CD4-positive, alpha-beta memory T cell (primary cell): ENCODE measurements at regions not wholly inside any gene's neighbourhood (a gene's known extent, or its start where the extent isn't known, plus 50 kb on each side); places are given as distances from the start of the nearest gene placed in this dataset.

Experiments used
- CTCF ChIA-PET: fragments of 350-600 bp; sonication (Branson Sonifier 250); formaldehyde crosslinking; loops from one replicate; lab custom pipeline; 2021; ENCODE audit warnings: inconsistent platforms; ENCODE audit not compliant: partially characterized antibody; lab: Charles Lee
- POLR2A ChIA-PET: fragments of 350-600 bp; sonication (Branson Sonifier 250); formaldehyde crosslinking; loops from one replicate; lab custom pipeline; 2021; ENCODE audit not compliant: partially characterized antibody; lab: Charles Lee
- DNase-seq, 5 donors: peaks; one replicate each; pipeline versions ENCODE4 v3.0.0 to v3.0.0-alpha.2; 2020 to 2022; ENCODE audit warnings: mixed read lengths in 1 of 5
- H3K27ac ChIP-seq: one replicate; pipeline ENCODE4 v1.7.0; 2013; ENCODE audit warnings: low read depth, low read length
- H3K27me3 ChIP-seq: 2 replicates; pipeline ENCODE4 v1.7.0; 2013; ENCODE audit warnings: mild to moderate bottlenecking, low read length, moderate library complexity; ENCODE audit not compliant: insufficient read depth
- H3K36me3 ChIP-seq: 2 replicates; pipeline ENCODE4 v1.7.0; 2013; ENCODE audit warnings: mild to moderate bottlenecking, low read length, moderate library complexity; ENCODE audit not compliant: insufficient read depth
- H3K4me1 ChIP-seq: 2 replicates; pipeline ENCODE4 v1.7.0; 2013; ENCODE audit warnings: mild to moderate bottlenecking, low read length, moderate library complexity; ENCODE audit not compliant: insufficient read depth
- H3K4me3 ChIP-seq, 2 donors: one replicate each; pipeline ENCODE4 v1.7.0; 2013; ENCODE audit warnings: low read length in 2 of 2, mild to moderate bottlenecking in 1 of 2
- H3K9me3 ChIP-seq, 2 donors: one replicate each; pipeline ENCODE4 v1.7.0; 2013; ENCODE audit warnings: low read length in 2 of 2, control low read depth in 1 of 2; ENCODE audit not compliant: control insufficient read depth in 1 of 2
- H3K27ac Mint-ChIP-seq, 7 donors: one replicate each; pipeline ENCODE4 v1.8.0; 2020 to 2021; ENCODE audit warnings: mixed read lengths in 7 of 7, mild to moderate bottlenecking in 6 of 7, inconsistent platforms in 3 of 7, moderate library complexity in 3 of 7
- H3K27me3 Mint-ChIP-seq, 2 donors: one replicate each; pipeline ENCODE4 v1.8.0; 2020 to 2021; ENCODE audit warnings: mixed read lengths in 2 of 2
- H3K36me3 Mint-ChIP-seq, 2 donors: one replicate each; pipeline ENCODE4 v1.8.0; 2020 to 2021; ENCODE audit warnings: mixed read lengths in 2 of 2, inconsistent platforms in 1 of 2, mild to moderate bottlenecking in 1 of 2
- H3K4me1 Mint-ChIP-seq, 4 donors: one replicate each; pipeline ENCODE4 v1.8.0; 2020 to 2021; ENCODE audit warnings: mixed read lengths in 4 of 4, mild to moderate bottlenecking in 1 of 4
- H3K4me3 Mint-ChIP-seq, 8 donors: one replicate each; pipeline ENCODE4 v1.8.0; 2020 to 2021; ENCODE audit warnings: mixed read lengths in 8 of 8, mild to moderate bottlenecking in 7 of 8, moderate library complexity in 6 of 8, inconsistent platforms in 3 of 8
- H3K9me3 Mint-ChIP-seq, 8 donors: one replicate each; pipeline ENCODE4 v1.8.0; 2020 to 2021; ENCODE audit warnings: mixed read lengths in 8 of 8, mild to moderate bottlenecking in 5 of 8, inconsistent platforms in 3 of 8, moderate library complexity in 1 of 8
- intact Hi-C: fragments of 100-400 bp; cut with micrococcal nuclease; formaldehyde crosslinking; loops from one replicate; pipeline ENCODE4 v1.15.1; 2023

- Histone ChIP-seq H3K4me3 (no peak overlapping the region), H3K4me1 (no peaks in the 10 kb centered on the region), H3K27me3 (no peaks in the 10 kb centered on the region), H3K36me3 (no peaks in the 10 kb centered on the region), H3K9me3 (no peaks in the 10 kb centered on the region), H3K27ac (no peak overlapping the region)
- Mint-ChIP-seq H3K4me3 (no peak overlapping the region), H3K27me3 (peaks cover 1 to 5% of the 10 kb centered on the region in 2 donors), H3K36me3 (no peaks in the 10 kb centered on the region), H3K9me3 (peaks cover 0 to 2% (median 0%) of the 10 kb centered on the region in 8 donors), H3K4me1 (no peaks in the 10 kb centered on the region), H3K27ac (no peak overlapping the region)
- ChIA-PET POLR2A (no interaction called here), CTCF (no interaction called here)
- DNase-seq, result no peak
- intact Hi-C loops, result no loop called here
These were observed 121.8 kb downstream of the MAIP1 start for GRCh38 chr2:200077210-200077650.

- Histone ChIP-seq H3K9me3 (no peaks in the 10 kb centered on the region), H3K36me3 (no peaks in the 10 kb centered on the region), H3K27ac (no peak overlapping the region), H3K4me1 (no peaks in the 10 kb centered on the region), H3K4me3 (no peak overlapping the region), H3K27me3 (no peaks in the 10 kb centered on the region)
- Mint-ChIP-seq H3K27me3 (peaks cover 1 to 5% of the 10 kb centered on the region in 2 donors), H3K36me3 (no peaks in the 10 kb centered on the region), H3K4me3 (no peak overlapping the region), H3K9me3 (peaks cover 0 to 1% (median 0%) of the 10 kb centered on the region in 8 donors), H3K27ac (no peak overlapping the region), H3K4me1 (no peaks in the 10 kb centered on the region)
- ChIA-PET POLR2A (no interaction called here), CTCF (no interaction called here)
- no peak for DNase-seq
- intact Hi-C loops, result no loop called here
These were observed 122.5 kb downstream of the MAIP1 start for GRCh38 chr2:200077838-200078237.

GRCh38 chr2:200079356-200079755 lies 124.0 kb downstream of the MAIP1 start:
- CTCF ChIA-PET, result no interaction called here

GRCh38 chr2:200081236-200081635 lies 125.9 kb downstream of the MAIP1 start:
- Histone ChIP-seq H3K9me3 (no peaks in the 10 kb centered on the region), H3K27me3 (no peaks in the 10 kb centered on the region), H3K27ac (no peak overlapping the region), H3K4me3 (no peak overlapping the region), H3K36me3 (no peaks in the 10 kb centered on the region), H3K4me1 (no peaks in the 10 kb centered on the region)
- ChIA-PET POLR2A (no interaction called here), CTCF (no interaction called here)
- intact Hi-C loops, result no loop called here
- peaks cover 3 to 6% of the 10 kb centered on the region in 2 donors for H3K27me3 Mint-ChIP-seq
- no peak overlapping the region for H3K4me3 Mint-ChIP-seq
- no peaks in the 10 kb centered on the region for H3K9me3 Mint-ChIP-seq
- no peaks in the 10 kb centered on the region for H3K4me1 Mint-ChIP-seq
- DNase-seq, result no peak
- H3K27ac Mint-ChIP-seq, result no peak overlapping the region
- no peaks in the 10 kb centered on the region for H3K36me3 Mint-ChIP-seq

More at GRCh38 chr2:200079356-200079755, 124.0 kb downstream of the MAIP1 start:
- Mint-ChIP-seq H3K4me1 (no peaks in the 10 kb centered on the region), H3K27me3 (peaks cover 3 to 5% of the 10 kb centered on the region in 2 donors), H3K4me3 (no peak overlapping the region), H3K27ac (no peak overlapping the region), H3K9me3 (no peaks in the 10 kb centered on the region), H3K36me3 (no peaks in the 10 kb centered on the region)
- Histone ChIP-seq H3K4me1 (no peaks in the 10 kb centered on the region), H3K9me3 (no peaks in the 10 kb centered on the region), H3K36me3 (no peaks in the 10 kb centered on the region), H3K4me3 (no peak overlapping the region), H3K27ac (no peak overlapping the region), H3K27me3 (no peaks in the 10 kb centered on the region)
- POLR2A ChIA-PET, result no interaction called here
- intact Hi-C loops, result no loop called here
- no peak for DNase-seq

GRCh38 chr2:200081811-200082210 lies 126.4 kb downstream of the MAIP1 start:
- POLR2A ChIA-PET, result no interaction called here
- H3K4me3 ChIP-seq, result no peak overlapping the region
- Mint-ChIP-seq H3K27ac (no peak overlapping the region), H3K4me3 (no peak overlapping the region), H3K36me3 (no peaks in the 10 kb centered on the region), H3K9me3 (no peaks in the 10 kb centered on the region), H3K4me1 (no peaks in the 10 kb centered on the region), H3K27me3 (peaks cover 3 to 6% of the 10 kb centered on the region in 2 donors)
- intact Hi-C loops, result no loop called here
- DNase-seq, result no peak
- H3K4me1 ChIP-seq, result no peaks in the 10 kb centered on the region
- no peak overlapping the region for H3K27ac ChIP-seq
- no peaks in the 10 kb centered on the region for H3K9me3 ChIP-seq
- no peaks in the 10 kb centered on the region for H3K27me3 ChIP-seq
- CTCF ChIA-PET, result no interaction called here
- H3K36me3 ChIP-seq, result no peaks in the 10 kb centered on the region

GRCh38 chr2:200084036-200084435 lies 128.7 kb downstream of the MAIP1 start:
- Mint-ChIP-seq H3K27me3 (peaks cover 3 to 8% of the 10 kb centered on the region in 2 donors), H3K36me3 (no peaks in the 10 kb centered on the region), H3K4me1 (no peaks in the 10 kb centered on the region), H3K4me3 (no peak overlapping the region), H3K9me3 (no peaks in the 10 kb centered on the region), H3K27ac (no peak overlapping the region)
- ChIA-PET CTCF (interaction anchor here (0.6 to 0.7 kb wide), 2 partner anchors 9 to 169 kb away, joined by 3 read pairs; no protein-coding TSS in a partner anchor), POLR2A (no interaction called here)
- Histone ChIP-seq H3K27ac (no peak overlapping the region), H3K4me1 (no peaks in the 10 kb centered on the region), H3K4me3 (no peak overlapping the region), H3K36me3 (no peaks in the 10 kb centered on the region), H3K9me3 (no peaks in the 10 kb centered on the region), H3K27me3 (no peaks in the 10 kb centered on the region)
- intact Hi-C loops, result no loop called here
- no peak for DNase-seq

- CTCF ChIA-PET, result no interaction called here
- POLR2A ChIA-PET, result no interaction called here
- intact Hi-C loops, result no loop called here
- no peaks in the 10 kb centered on the region for H3K36me3 Mint-ChIP-seq
- H3K27me3 Mint-ChIP-seq, result peaks cover 3 to 5% of the 10 kb centered on the region in 2 donors
- Histone ChIP-seq H3K27ac (no peak overlapping the region), H3K4me1 (no peaks in the 10 kb centered on the region), H3K27me3 (no peaks in the 10 kb centered on the region), H3K36me3 (no peaks in the 10 kb centered on the region), H3K4me3 (no peak overlapping the region), H3K9me3 (no peaks in the 10 kb centered on the region)
- no peaks in the 10 kb centered on the region for H3K4me1 Mint-ChIP-seq
- no peak overlapping the region for H3K27ac Mint-ChIP-seq
- DNase-seq, result no peak
- H3K9me3 Mint-ChIP-seq, result no peaks in the 10 kb centered on the region
- H3K4me3 Mint-ChIP-seq, result no peak overlapping the region
These were observed 131.5 kb downstream of the MAIP1 start for GRCh38 chr2:200086911-200087310.

GRCh38 chr2:200087451-200087850 lies 132.1 kb downstream of the MAIP1 start:
- H3K27ac Mint-ChIP-seq, result no peak overlapping the region

More at GRCh38 chr2:200087451-200087850, 132.1 kb downstream of the MAIP1 start:
- no peaks in the 10 kb centered on the region for H3K4me1 Mint-ChIP-seq
- Histone ChIP-seq H3K9me3 (no peaks in the 10 kb centered on the region), H3K27me3 (no peaks in the 10 kb centered on the region), H3K27ac (no peak overlapping the region), H3K36me3 (no peaks in the 10 kb centered on the region), H3K4me3 (no peak overlapping the region), H3K4me1 (no peaks in the 10 kb centered on the region)
- no peaks in the 10 kb centered on the region for H3K9me3 Mint-ChIP-seq
- POLR2A ChIA-PET, result no interaction called here
- H3K4me3 Mint-ChIP-seq, result no peak overlapping the region
- peaks cover 2 to 5% of the 10 kb centered on the region in 2 donors for H3K27me3 Mint-ChIP-seq
- CTCF ChIA-PET, result no interaction called here
- no peaks in the 10 kb centered on the region for H3K36me3 Mint-ChIP-seq
- no peak for DNase-seq
- intact Hi-C loops, result no loop called here
